Stimulated activated naive CD4-positive, alpha-beta T cell treated with Interleukin-2 at 50 U/mL for 16 hours (primary cell): ENCODE measurements at regions not wholly inside any gene's neighbourhood (a gene's known extent, or its start where the extent isn't known, plus 50 kb on each side); places are given as distances from the start of the nearest gene placed in this dataset.

Experiments
- DNase-seq: peaks from one replicate; lab custom pipeline; 2025; lab: John Stamatoyannopoulos, UW

- DNase-seq, result no peak
Measured at GRCh38 chr10:131445623-131446022, 134.1 kb upstream of the TCERG1L start.

- DNase-seq, result no peak
Measured at GRCh38 chr10:131446171-131446570, 134.7 kb upstream of the TCERG1L start.

GRCh38 chr10:131448171-131448570, 136.7 kb upstream of the TCERG1L start:
- no peak for DNase-seq

- DNase-seq, result no peak
Measured at GRCh38 chr10:131448883-131449282, 137.4 kb upstream of the TCERG1L start.

GRCh38 chr10:131450216-131450765, 138.8 kb upstream of the TCERG1L start:
- DNase-seq, result no peak

- no peak for DNase-seq
Measured at GRCh38 chr10:131451407-131452015, 140.0 kb upstream of the TCERG1L start.

- DNase-seq, result no peak
Measured at GRCh38 chr10:131452926-131453720, 141.6 kb upstream of the TCERG1L start.

GRCh38 chr10:131453721-131454634, 142.5 kb upstream of the TCERG1L start:
- DNase-seq, result peak; percentile 17

- DNase-seq, result no peak
Measured at GRCh38 chr10:131456411-131456810, 144.9 kb upstream of the TCERG1L start.

- DNase-seq, result no peak
Measured at GRCh38 chr10:131461093-131461492, 149.6 kb upstream of the TCERG1L start.

- no peak for DNase-seq
Measured at GRCh38 chr10:131464789-131465188, 153.3 kb upstream of the TCERG1L start.

- no peak for DNase-seq
Measured at GRCh38 chr10:131469551-131469950, 158.0 kb upstream of the TCERG1L start.

- no peak for DNase-seq
Measured at GRCh38 chr10:131473645-131474044, 162.1 kb upstream of the TCERG1L start.

- no peak for DNase-seq
Measured at GRCh38 chr10:131474416-131474815, 162.9 kb upstream of the TCERG1L start.

GRCh38 chr10:131475043-131475442, 163.5 kb upstream of the TCERG1L start:
- no peak for DNase-seq

GRCh38 chr10:131475803-131476202, 164.3 kb upstream of the TCERG1L start:
- no peak for DNase-seq

GRCh38 chr10:131477457-131478121, 166.1 kb upstream of the TCERG1L start:
- DNase-seq, result no peak

- DNase-seq, result no peak
Measured at GRCh38 chr10:131478377-131478989, 167.0 kb upstream of the TCERG1L start.

GRCh38 chr10:131480066-131480465, 168.5 kb upstream of the TCERG1L start:
- no peak for DNase-seq

- DNase-seq, result no peak
Measured at GRCh38 chr10:131480861-131481260, 169.3 kb upstream of the TCERG1L start.

GRCh38 chr10:131485732-131486131, 174.2 kb upstream of the TCERG1L start:
- no peak for DNase-seq
